ENCODE measurements at regions not wholly inside any gene's neighbourhood (a gene's known extent, or its start where the extent isn't known, plus 50 kb on each side); places are given as distances from the start of the nearest gene placed in this dataset.

- TF ChIP-seq YY1 (tag by site-specific recombination; IDR thresholded peaks at IDR 0.05) (no peak), ZXDB (tag by site-specific recombination; IDR thresholded peaks at IDR 0.05) (no peak), CTCF (tag by site-specific recombination; IDR thresholded peaks at IDR 0.05) (no peak), PRDM1 (tag by site-specific recombination; IDR thresholded peaks at IDR 0.05) (no peak), ZNF768 (tag by site-specific recombination; IDR thresholded peaks at IDR 0.05) (no peak), ATF2 (tag by site-specific recombination; IDR thresholded peaks at IDR 0.05; ENCODE audit: low read depth) (no peak), ZSCAN30 (tag by site-specific recombination; IDR thresholded peaks at IDR 0.05) (no peak), SP2 (tag by site-specific recombination; IDR thresholded peaks at IDR 0.05) (no peak), ZNF362 (tag by site-specific recombination; IDR thresholded peaks at IDR 0.05) (no peak), ZNF146 (tag by site-specific recombination; IDR thresholded peaks at IDR 0.05) (no peak), ZNF354C (tag by site-specific recombination; IDR thresholded peaks at IDR 0.05; ENCODE audit: borderline replicate concordance, low read depth) (no peak), ZNF114 (tag by site-specific recombination; IDR thresholded peaks at IDR 0.05) (no peak)
Measured at GRCh38 chr11:91585035-91585801, 639.4 kb upstream of the FAT3 start.
